K562 (cell line): ENCODE measurements at regions not wholly inside any gene's neighbourhood (a gene's known extent, or its start where the extent isn't known, plus 50 kb on each side); places are given as distances from the start of the nearest gene placed in this dataset.

Experiments used
- ATAC-seq: fragments of 200-7000 bp; cut with Tn5 transposase; 3 replicates; pipeline ENCODE4 v1.9.1; 2020; ENCODE audit warnings: moderate library complexity
- BruUV-seq: library from RNA; stranded (reverse); fragments of 400-500 nt; replicated peaks from 2 replicates; lab custom pipeline; 2021; lab: Mats Ljungman, UMichigan
- CTCF ChIA-PET: fragments of 300-600 bp; formaldehyde crosslinking; extraction: SDS; loops from one replicate; lab custom pipeline; 2021; ENCODE audit warnings: low intra/inter-chr PET ratio; lab: Yijun Ruan, JAX
- POLR2A ChIA-PET: fragments of 300-600, 350-650 bp; sonication (Branson Sonifier 250); formaldehyde crosslinking; extraction: SDS; loops from one replicate; lab custom pipeline; 2021; ENCODE audit warnings: antibody characterized with exemption, inconsistent platforms; lab: Yijun Ruan, JAX
- DNase-seq, 4 experiments: peaks; one replicate each; pipeline versions ENCODE4 v3.0.0 to v3.0.0-alpha.2; 2011 to 2018; ENCODE audit warnings: low spot score in 3 of 4, mixed read lengths in 3 of 4; ENCODE audit errors: extremely low read depth in 1 of 4
- FAIRE-seq: peaks from 2 replicates; lab custom pipeline; 2011; peaks lifted over from hg19 to GRCh38; lab: Jason Lieb, UNC
- H2AFZ ChIP-seq: 2 replicates; pipeline ENCODE4 v1.6.0; 2011; ENCODE audit warnings: low read depth, low read length, control low read depth, inconsistent platforms
- H3K27ac ChIP-seq: fragments of 200-600 bp; 3 replicates; pipeline ENCODE4 v1.8.0; 2011; ENCODE audit warnings: low read depth, mild to moderate bottlenecking, control low read depth, inconsistent platforms, low read length, moderate library complexity, mixed read lengths; ENCODE audit errors: extremely low read depth
- H3K27me3 ChIP-seq, 2 experiments: fragments of 300-600 bp in 1 of 2; 2 replicates in 1 of 2; 3 replicates in 1 of 2; pipeline versions ENCODE4 v1.6.0 to v1.8.0; 2011; ENCODE audit warnings: inconsistent platforms in 2 of 2, low read length in 2 of 2, mild to moderate bottlenecking in 1 of 2, mixed read lengths in 1 of 2, moderate library complexity in 1 of 2; ENCODE audit not compliant: control insufficient read depth in 2 of 2, insufficient read depth in 2 of 2
- H3K36me3 ChIP-seq: fragments of 300-600 bp; 3 replicates; pipeline ENCODE4 v1.8.0; 2011; ENCODE audit warnings: mild to moderate bottlenecking, low read length, inconsistent platforms; ENCODE audit not compliant: control insufficient read depth, insufficient read depth
- H3K4me1 ChIP-seq, 2 experiments: fragments of 200-600 bp in 1 of 2; replicated peaks in 1 of 2; 2 replicates in 1 of 2; 3 replicates in 1 of 2; pipeline versions ENCODE4 v1.5.1 to v1.8.0; 2011; ENCODE audit warnings: inconsistent platforms in 2 of 2, low read length in 2 of 2, mild to moderate bottlenecking in 1 of 2, mixed read lengths in 1 of 2, moderate library complexity in 1 of 2; ENCODE audit not compliant: control insufficient read depth in 2 of 2, insufficient read depth in 2 of 2
- H3K4me2 ChIP-seq: 2 replicates; pipeline ENCODE4 v1.6.1; 2011; ENCODE audit warnings: low read length, control low read depth, inconsistent platforms, mixed read lengths; ENCODE audit not compliant: insufficient read depth
- H3K4me3 ChIP-seq: fragments of 200-600 bp; sonication (generic), shearing (Covaris generic); 2 replicates; pipeline ENCODE4 v1.5.1; 2016; ENCODE audit warnings: control low read depth, inconsistent platforms
- H3K79me2 ChIP-seq: fragments of 200-600 bp; 3 replicates; pipeline ENCODE4 v1.8.0; 2011; ENCODE audit warnings: low read length, inconsistent platforms; ENCODE audit not compliant: control insufficient read depth, insufficient read depth
- H3K9ac ChIP-seq, 2 experiments: 2 replicates each; pipeline versions ENCODE4 v1.6.0 to v1.6.1; 2011; ENCODE audit warnings: low read depth in 2 of 2, low read length in 2 of 2, control low read depth in 1 of 2, inconsistent platforms in 1 of 2, mild to moderate bottlenecking in 1 of 2, mixed read lengths in 1 of 2; ENCODE audit not compliant: insufficient read depth in 1 of 2
- H3K9me1 ChIP-seq: one replicate; pipeline ENCODE4 v1.6.0; 2011; ENCODE audit warnings: inconsistent platforms, mild to moderate bottlenecking, low read length, moderate library complexity; ENCODE audit not compliant: control insufficient read depth, insufficient read depth
- H3K9me3 ChIP-seq: replicated peaks from 2 replicates; pipeline ENCODE4 v1.5.1; 2011; ENCODE audit warnings: low read depth, low read length, inconsistent platforms; ENCODE audit not compliant: control insufficient read depth, insufficient read depth
- H4K20me1 ChIP-seq: replicated peaks from 2 replicates; pipeline ENCODE4 v1.6.1; 2011; ENCODE audit warnings: low read length, inconsistent platforms, mixed read lengths; ENCODE audit not compliant: control insufficient read depth, insufficient read depth
- EP400 ChIP-seq: fragments of 450-650 bp; IDR thresholded peaks from 2 replicates; pipeline ENCODE4 v1.6.1; 2017; ENCODE audit warnings: antibody characterized with exemption, mild to moderate bottlenecking, moderate library complexity
- HMBOX1 ChIP-seq: sonication (generic); IDR thresholded peaks from 2 replicates; pipeline ENCODE4 v1.6.1; 2016
- HOXB6 ChIP-seq: fragments of 250-450 bp; sonication (Bioruptor Pico); IDR thresholded peaks from 2 replicates; pipeline ENCODE4 v1.5.1; 2022; ENCODE audit warnings: mild to moderate bottlenecking, borderline replicate concordance
- NR2C2 ChIP-seq, 2 experiments: fragments of 200-800 bp in 1 of 2; sonication (Bioruptor generic) in 1 of 2; sonication (generic) in 1 of 2; formaldehyde crosslinking in 1 of 2; IDR thresholded peaks; 2 replicates each; pipeline versions ENCODE4 v1.6.1 to v1.8.0; 2016 to 2022; ENCODE audit warnings: mild to moderate bottlenecking in 1 of 2, missing compliant biosample characterization in 1 of 2, missing genetic modification characterization in 1 of 2, missing genetic modification reagents in 1 of 2
- OTX1 ChIP-seq: fragments of 450-650 bp; formaldehyde crosslinking; IDR thresholded peaks from 2 replicates; pipeline ENCODE4 v1.4.0; 2022; ENCODE audit warnings: mild to moderate bottlenecking
- PHB ChIP-seq: fragments of 250-450 bp; sonication (Bioruptor Pico); IDR thresholded peaks from 2 replicates; pipeline ENCODE4 v1.5.0; 2021
- RBM15 ChIP-seq: fragments of 200-400 bp; formaldehyde crosslinking; IDR thresholded peaks from 2 replicates; pipeline ENCODE4 v1.6.1; 2018; ENCODE audit warnings: mild to moderate bottlenecking, low read length, moderate library complexity; ENCODE audit not compliant: insufficient read depth
- XRCC3 ChIP-seq: fragments of 450-650 bp; IDR thresholded peaks from 2 replicates; pipeline ENCODE4 v1.6.1; 2017; ENCODE audit warnings: mild to moderate bottlenecking, moderate library complexity
- ZKSCAN8 ChIP-seq: fragments of 200-800 bp; sonication (Bioruptor generic); IDR thresholded peaks from 2 replicates; pipeline ENCODE4 v1.6.1; 2016; ENCODE audit warnings: missing genetic modification characterization, missing compliant biosample characterization
- ZNF24 ChIP-seq: fragments of 450-650 bp; IDR thresholded peaks from 2 replicates; pipeline ENCODE4 v1.6.1; 2016
- ZNF282 ChIP-seq: sonication (generic); formaldehyde crosslinking; IDR thresholded peaks from 2 replicates; pipeline ENCODE4 v1.8.1; 2023; ENCODE audit warnings: missing genetic modification reagents
- ZNF408 ChIP-seq: fragments of 250-450 bp; sonication (Bioruptor Pico); IDR thresholded peaks from 2 replicates; pipeline ENCODE4 v1.4.0; 2020; ENCODE audit warnings: low read depth, mild to moderate bottlenecking, moderate library complexity
- WGBS: fragments of 100-300 bp; shearing (Covaris generic); methylation state at CpG from one replicate; pipeline ENCODE4 v1.1.6; 2016; ENCODE audit warnings: low coverage, mixed read lengths; ENCODE audit not compliant: insufficient coverage; ENCODE audit errors: missing lambda C conversion rate; 5-methylcytosine and 5-hydroxymethylcytosine counted together
- in situ Hi-C: fragments of 300-500 bp; cut with MboI; formaldehyde crosslinking; loops from 4 replicates; pipeline ENCODE4 v1.15.0; 2018; ENCODE audit warnings: inconsistent platforms, mixed read lengths
- intact Hi-C: fragments of 100-400 bp; cut with micrococcal nuclease; formaldehyde crosslinking; loops from 2 replicates; pipeline ENCODE4 v1.14.2; 2022
- TF ChIP-seq, protein P1 (sequence below): fragments of 150-350 bp; conservative IDR thresholded peaks from 2 replicates; pipeline ENCODE4 v1.6.1; 2014; ENCODE audit warnings: low read length
- TF ChIP-seq, protein P2 (sequence below): fragments of 450-650 bp; conservative IDR thresholded peaks from 2 replicates; pipeline ENCODE4 v1.6.1; 2016; ENCODE audit warnings: missing genetic modification characterization, low read depth, mild to moderate bottlenecking, missing compliant biosample characterization, moderate library complexity

- Histone ChIP-seq H3K9me1 (no peaks in the 10 kb centered on the region), H3K9ac (no peak overlapping the region), H3K36me3 (no peaks in the 10 kb centered on the region), H3K4me1 (no peaks in the 10 kb centered on the region)
- FAIRE-seq: no peak
- no peak for DNase-seq
- TF ChIP-seq, protein P1, sequence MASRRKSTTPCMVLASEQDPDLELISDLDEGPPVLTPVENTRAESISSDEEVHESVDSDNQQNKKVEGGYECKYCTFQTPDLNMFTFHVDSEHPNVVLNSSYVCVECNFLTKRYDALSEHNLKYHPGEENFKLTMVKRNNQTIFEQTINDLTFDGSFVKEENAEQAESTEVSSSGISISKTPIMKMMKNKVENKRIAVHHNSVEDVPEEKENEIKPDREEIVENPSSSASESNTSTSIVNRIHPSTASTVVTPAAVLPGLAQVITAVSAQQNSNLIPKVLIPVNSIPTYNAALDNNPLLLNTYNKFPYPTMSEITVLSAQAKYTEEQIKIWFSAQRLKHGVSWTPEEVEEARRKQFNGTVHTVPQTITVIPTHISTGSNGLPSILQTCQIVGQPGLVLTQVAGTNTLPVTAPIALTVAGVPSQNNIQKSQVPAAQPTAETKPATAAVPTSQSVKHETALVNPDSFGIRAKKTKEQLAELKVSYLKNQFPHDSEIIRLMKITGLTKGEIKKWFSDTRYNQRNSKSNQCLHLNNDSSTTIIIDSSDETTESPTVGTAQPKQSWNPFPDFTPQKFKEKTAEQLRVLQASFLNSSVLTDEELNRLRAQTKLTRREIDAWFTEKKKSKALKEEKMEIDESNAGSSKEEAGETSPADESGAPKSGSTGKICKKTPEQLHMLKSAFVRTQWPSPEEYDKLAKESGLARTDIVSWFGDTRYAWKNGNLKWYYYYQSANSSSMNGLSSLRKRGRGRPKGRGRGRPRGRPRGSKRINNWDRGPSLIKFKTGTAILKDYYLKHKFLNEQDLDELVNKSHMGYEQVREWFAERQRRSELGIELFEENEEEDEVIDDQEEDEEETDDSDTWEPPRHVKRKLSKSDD: no peak
- TF ChIP-seq ZNF24: no peak
- TF ChIP-seq ZNF282 (CRISPR knock-in tag): no peak
- TF ChIP-seq HMBOX1: no peak
- TF ChIP-seq PHB: no peak
- TF ChIP-seq ZNF408 (CRISPR knock-in tag): no peak
- TF ChIP-seq RBM15: no peak
- TF ChIP-seq XRCC3: no peak
- TF ChIP-seq NR2C2 (CRISPR knock-in tag; IDR thresholded peaks at IDR 0.05): no peak
- TF ChIP-seq NR2C2 (tag; IDR thresholded peaks at IDR 0.05): no peak
- TF ChIP-seq HOXB6 (CRISPR knock-in tag): no peak
- no peak for TF ChIP-seq EP400
- TF ChIP-seq, protein P2, sequence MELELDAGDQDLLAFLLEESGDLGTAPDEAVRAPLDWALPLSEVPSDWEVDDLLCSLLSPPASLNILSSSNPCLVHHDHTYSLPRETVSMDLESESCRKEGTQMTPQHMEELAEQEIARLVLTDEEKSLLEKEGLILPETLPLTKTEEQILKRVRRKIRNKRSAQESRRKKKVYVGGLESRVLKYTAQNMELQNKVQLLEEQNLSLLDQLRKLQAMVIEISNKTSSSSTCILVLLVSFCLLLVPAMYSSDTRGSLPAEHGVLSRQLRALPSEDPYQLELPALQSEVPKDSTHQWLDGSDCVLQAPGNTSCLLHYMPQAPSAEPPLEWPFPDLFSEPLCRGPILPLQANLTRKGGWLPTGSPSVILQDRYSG (tag): no peak
- no peak for TF ChIP-seq OTX1
- no peak for TF ChIP-seq ZKSCAN8 (CRISPR knock-in tag)
- TF ChIP-seq, all 486 proteins: peak for 0
- Histone ChIP-seq H3K4me3 (no peak overlapping the region), H2AFZ (no peak overlapping the region), H3K9me3 (no peaks in the 10 kb centered on the region; the same call in 1 of the 2 replicates), H3K27me3 (no peaks in the 10 kb centered on the region), H3K79me2 (no peaks in the 10 kb centered on the region), H3K27ac (no peak overlapping the region), H4K20me1 (no peaks in the 10 kb centered on the region), H3K4me2 (no peak overlapping the region)
- ATAC-seq: no peak
- ChIA-PET CTCF (no interaction called here), POLR2A (no interaction called here)
- WGBS: 0% methylated on average over 5 of the region's 5 CpGs
- intact Hi-C loops: no loop called here
- in situ Hi-C loops: no loop called here
- BruUV-seq: no TSS peak
Observed at GRCh38 chr6:8743170-8743745, 307.9 kb upstream of the SLC35B3 start.
